ENCODE measurements at regions not wholly inside any gene's neighbourhood (a gene's known extent, or its start where the extent isn't known, plus 50 kb on each side); places are given as distances from the start of the nearest gene placed in this dataset.

DNA sequence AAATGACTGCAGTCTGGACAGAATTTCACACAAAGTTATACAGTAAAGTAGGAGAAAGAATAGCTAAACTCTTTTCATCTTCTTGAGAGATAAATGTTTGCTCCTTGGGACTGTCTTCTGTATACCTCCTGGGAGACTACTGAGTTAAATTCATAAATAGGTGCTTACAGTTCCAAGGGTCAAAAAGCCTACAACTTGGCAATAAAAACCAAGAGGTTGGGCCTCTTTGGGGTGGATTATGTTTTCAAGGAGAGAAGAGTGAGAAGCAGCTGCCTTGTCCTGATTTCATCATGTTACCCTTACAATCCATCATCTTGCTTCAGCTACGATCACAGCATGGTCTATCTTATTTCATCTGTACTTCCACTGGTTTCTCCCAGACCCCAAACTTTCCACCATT, 213.2 kb upstream of the RPS23 start:
- TF ChIP-seq POLR2A (IDR thresholded peaks at IDR 0.05): no peak
- TF ChIP-seq, protein P1, sequence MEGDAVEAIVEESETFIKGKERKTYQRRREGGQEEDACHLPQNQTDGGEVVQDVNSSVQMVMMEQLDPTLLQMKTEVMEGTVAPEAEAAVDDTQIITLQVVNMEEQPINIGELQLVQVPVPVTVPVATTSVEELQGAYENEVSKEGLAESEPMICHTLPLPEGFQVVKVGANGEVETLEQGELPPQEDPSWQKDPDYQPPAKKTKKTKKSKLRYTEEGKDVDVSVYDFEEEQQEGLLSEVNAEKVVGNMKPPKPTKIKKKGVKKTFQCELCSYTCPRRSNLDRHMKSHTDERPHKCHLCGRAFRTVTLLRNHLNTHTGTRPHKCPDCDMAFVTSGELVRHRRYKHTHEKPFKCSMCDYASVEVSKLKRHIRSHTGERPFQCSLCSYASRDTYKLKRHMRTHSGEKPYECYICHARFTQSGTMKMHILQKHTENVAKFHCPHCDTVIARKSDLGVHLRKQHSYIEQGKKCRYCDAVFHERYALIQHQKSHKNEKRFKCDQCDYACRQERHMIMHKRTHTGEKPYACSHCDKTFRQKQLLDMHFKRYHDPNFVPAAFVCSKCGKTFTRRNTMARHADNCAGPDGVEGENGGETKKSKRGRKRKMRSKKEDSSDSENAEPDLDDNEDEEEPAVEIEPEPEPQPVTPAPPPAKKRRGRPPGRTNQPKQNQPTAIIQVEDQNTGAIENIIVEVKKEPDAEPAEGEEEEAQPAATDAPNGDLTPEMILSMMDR (IDR thresholded peaks at IDR 0.05): no peak

Data from tibial nerve (tissue), 3 donors.